Vagina (tissue), 2 donors: ENCODE measurements at regions not wholly inside any gene's neighbourhood (a gene's known extent, or its start where the extent isn't known, plus 50 kb on each side); places are given as distances from the start of the nearest gene placed in this dataset.
"Not testable (repeated sequence)": the region's sequence is repeated elsewhere in the genome, so short reads cannot be mapped to it uniquely, and the experiment has no call there.

Experiments used
- DNase-seq, 2 donors: peaks; one replicate each; pipeline ENCODE4 v3.0.0-alpha.2; 2017; ENCODE audit errors: extremely low spot score in 2 of 2
- H3K27ac ChIP-seq: fragments of 200-600 bp; sonication (generic); one replicate; pipeline ENCODE4 v1.5.1; 2019
- H3K27me3 ChIP-seq: fragments of 200-600 bp; sonication (generic); one replicate; pipeline ENCODE4 v1.5.1; 2019
- H3K36me3 ChIP-seq, 2 donors: fragments of 200-600 bp; sonication (generic); one replicate each; pipeline ENCODE4 v1.5.1; 2017 to 2019
- H3K4me1 ChIP-seq: fragments of 200-600 bp; sonication (generic); one replicate; pipeline ENCODE4 v1.5.1; 2019
- H3K4me3 ChIP-seq, 2 donors: fragments of 200-600 bp; sonication (generic); 1 replicate in 1 of 2; 2 replicates in 1 of 2; pipeline ENCODE4 v1.5.1; 2016 to 2019
- H3K9me3 ChIP-seq: fragments of 200-600 bp; sonication (generic); one replicate; pipeline ENCODE4 v1.5.1; 2019
- CTCF ChIP-seq, 3 experiments: fragments of 450-650 bp in 2 of 3; fragments of 200-600 bp in 1 of 3; sonication (generic) in 1 of 3; IDR thresholded peaks; one replicate each; pipeline ENCODE4 v1.5.1; 2017 to 2019; ENCODE audit warnings: antibody characterized with exemption in 3 of 3, mild to moderate bottlenecking in 2 of 3, moderate library complexity in 2 of 3
- POLR2A ChIP-seq, 2 donors: fragments of 450-650 bp; IDR thresholded peaks; one replicate each; pipeline ENCODE4 v1.6.1; 2017; ENCODE audit warnings: antibody characterized with exemption in 2 of 2, mild to moderate bottlenecking in 2 of 2, moderate library complexity in 2 of 2
- POLR2AphosphoS5 ChIP-seq, 2 donors: sonication (generic); formaldehyde crosslinking; IDR thresholded peaks; one replicate each; pipeline ENCODE4 v1.9.0; 2017; ENCODE audit warnings: antibody characterized with exemption in 2 of 2, mild to moderate bottlenecking in 2 of 2, low read depth in 1 of 2; ENCODE audit not compliant: insufficient read depth in 1 of 2
- intact Hi-C: fragments of 100-400 bp; cut with DNase I; formaldehyde crosslinking; loops from one replicate; pipeline ENCODE4 v1.15.1; 2023

DNA sequence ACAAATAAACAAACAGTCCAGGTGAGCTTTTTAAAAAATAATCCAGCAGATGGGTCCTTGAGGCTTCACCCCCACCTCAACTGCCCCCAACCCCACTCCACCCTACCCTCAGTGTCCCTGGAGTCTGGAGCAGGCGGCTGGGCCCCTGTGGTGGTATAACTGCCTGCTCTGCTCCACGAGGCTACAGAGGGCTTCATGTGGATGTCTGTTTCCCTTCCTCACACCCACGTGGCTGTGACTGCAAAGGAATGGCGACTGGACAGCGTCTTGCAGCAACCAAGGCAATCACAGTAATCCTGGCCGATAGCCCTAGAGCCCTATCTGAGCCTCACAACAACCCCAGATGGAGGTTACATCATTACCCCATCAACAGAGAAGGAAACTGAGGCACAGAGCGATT lies 76.5 kb downstream of the SLC2A10 start:
- Histone ChIP-seq H3K36me3 (no peaks in the 10 kb centered on the region), H3K4me1 (no peaks in the 10 kb centered on the region), H3K9me3 (no peaks in the 10 kb centered on the region), H3K4me3 (no peak overlapping the region), H3K27me3 (no peaks in the 10 kb centered on the region), H3K27ac (no peak overlapping the region)
- intact Hi-C loops = no loop called here
- TF ChIP-seq CTCF (IDR thresholded peaks at IDR 0.05) (no peak), POLR2AphosphoS5 (IDR thresholded peaks at IDR 0.05; ENCODE audit: insufficient read depth in 1 of 2, low read depth in 1 of 2) (no peak), POLR2A (IDR thresholded peaks at IDR 0.05) (no peak)
- no peak for DNase-seq

DNA sequence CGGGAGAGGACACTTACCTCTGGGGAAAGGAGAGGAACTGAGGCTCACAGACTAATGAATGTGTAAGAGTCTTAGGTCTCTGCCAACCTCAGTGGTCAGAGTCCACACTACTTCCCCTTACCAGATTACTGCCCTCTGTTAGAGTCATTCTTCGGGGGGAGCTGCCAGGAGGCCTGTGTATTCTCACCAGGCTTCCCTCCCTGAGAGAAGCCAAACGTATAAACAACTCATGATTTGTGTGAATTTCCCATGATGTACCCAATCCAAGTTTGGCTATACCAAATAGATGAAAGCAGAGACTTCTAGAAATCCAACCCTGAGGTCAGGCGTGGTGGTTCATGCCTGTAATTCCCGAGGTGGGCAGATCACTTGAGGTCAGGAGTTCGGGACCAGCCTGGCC lies 77.1 kb downstream of the SLC2A10 start:
- Histone ChIP-seq H3K9me3 (no peaks in the 10 kb centered on the region), H3K4me1 (no peaks in the 10 kb centered on the region), H3K27me3 (no peaks in the 10 kb centered on the region), H3K4me3 (no peak overlapping the region), H3K27ac (no peak overlapping the region), H3K36me3 (no peaks in the 10 kb centered on the region)
- no peak for TF ChIP-seq POLR2AphosphoS5 (IDR thresholded peaks at IDR 0.05; ENCODE audit: insufficient read depth in 1 of 2, low read depth in 1 of 2)
- no peak for TF ChIP-seq POLR2A (IDR thresholded peaks at IDR 0.05)
- TF ChIP-seq CTCF (IDR thresholded peaks at IDR 0.05) = no peak
- DNase-seq = no peak
- intact Hi-C loops = no loop called here

DNA sequence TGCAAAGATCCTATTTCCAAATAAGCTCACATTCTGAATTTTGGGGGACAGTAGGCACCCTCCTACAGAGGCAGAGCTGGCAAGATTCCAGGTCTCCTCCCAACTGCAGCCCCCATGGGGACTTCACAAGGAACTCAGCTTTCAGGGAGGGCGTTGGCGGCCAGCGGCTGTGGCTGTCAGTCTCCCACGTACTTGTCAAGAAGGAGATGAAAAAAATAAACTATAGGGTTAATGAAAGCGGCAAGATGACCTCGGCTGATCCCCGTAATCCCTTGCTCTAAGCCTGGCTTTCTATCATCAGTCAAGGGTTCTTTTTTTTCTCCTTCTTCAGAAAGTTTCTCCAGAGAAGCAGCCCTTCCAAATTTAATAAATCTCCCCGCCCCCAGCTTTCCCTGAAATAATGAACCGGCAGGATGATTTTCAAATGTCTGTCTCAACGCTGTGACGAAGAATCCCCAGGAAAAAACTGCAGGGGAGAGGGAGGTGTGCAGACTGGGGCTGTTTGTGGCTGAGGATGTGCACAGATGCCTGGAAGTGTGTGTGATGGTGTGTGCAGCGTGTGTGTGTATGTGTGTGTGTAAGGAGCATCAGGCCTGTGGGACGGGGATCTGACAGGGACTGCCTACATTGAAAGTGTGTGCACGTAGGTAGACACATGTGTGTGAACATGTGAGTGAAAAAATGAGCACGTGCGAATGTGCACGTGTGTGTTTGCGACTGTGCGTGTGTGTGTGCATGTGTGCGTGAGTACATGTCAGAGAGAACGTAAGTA lies 78.7 kb downstream of the SLC2A10 start:
- no peaks in the 10 kb centered on the region for H3K36me3 ChIP-seq
- no peaks in the 10 kb centered on the region for H3K4me1 ChIP-seq
- intact Hi-C loops = no loop called here
- H3K27me3 ChIP-seq = no peaks in the 10 kb centered on the region
- no peak overlapping the region for H3K27ac ChIP-seq
- no peaks in the 10 kb centered on the region for H3K9me3 ChIP-seq
- no peak for TF ChIP-seq CTCF (IDR thresholded peaks at IDR 0.05)
- no peak for TF ChIP-seq POLR2AphosphoS5 (IDR thresholded peaks at IDR 0.05; ENCODE audit: insufficient read depth in 1 of 2, low read depth in 1 of 2)
- no peak for TF ChIP-seq POLR2A (IDR thresholded peaks at IDR 0.05)
- DNase-seq = no peak
- no peak overlapping the region for H3K4me3 ChIP-seq

DNA sequence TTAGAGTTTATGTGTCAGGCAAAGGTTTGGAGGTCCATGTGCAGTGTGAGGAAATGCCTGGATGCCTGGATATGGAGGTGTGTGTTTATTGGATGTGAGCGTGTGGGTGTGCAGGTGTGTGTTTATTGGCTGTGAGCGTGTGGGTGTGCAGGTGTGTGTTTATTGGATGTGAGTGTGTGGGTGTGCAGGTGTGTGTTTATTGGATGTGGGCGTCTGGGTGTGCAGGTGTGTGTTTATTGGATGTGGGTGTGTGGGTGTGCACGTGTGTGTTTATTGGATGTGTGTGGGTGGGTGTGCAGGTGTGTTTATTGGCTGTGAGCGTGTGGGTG lies 79.3 kb downstream of the SLC2A10 start:
- H3K4me1 ChIP-seq, H3K36me3 ChIP-seq, H3K27ac ChIP-seq, DNase-seq, H3K27me3 ChIP-seq, H3K4me3 ChIP-seq, intact Hi-C loops, H3K9me3 ChIP-seq: not testable (repeated sequence)

DNA sequence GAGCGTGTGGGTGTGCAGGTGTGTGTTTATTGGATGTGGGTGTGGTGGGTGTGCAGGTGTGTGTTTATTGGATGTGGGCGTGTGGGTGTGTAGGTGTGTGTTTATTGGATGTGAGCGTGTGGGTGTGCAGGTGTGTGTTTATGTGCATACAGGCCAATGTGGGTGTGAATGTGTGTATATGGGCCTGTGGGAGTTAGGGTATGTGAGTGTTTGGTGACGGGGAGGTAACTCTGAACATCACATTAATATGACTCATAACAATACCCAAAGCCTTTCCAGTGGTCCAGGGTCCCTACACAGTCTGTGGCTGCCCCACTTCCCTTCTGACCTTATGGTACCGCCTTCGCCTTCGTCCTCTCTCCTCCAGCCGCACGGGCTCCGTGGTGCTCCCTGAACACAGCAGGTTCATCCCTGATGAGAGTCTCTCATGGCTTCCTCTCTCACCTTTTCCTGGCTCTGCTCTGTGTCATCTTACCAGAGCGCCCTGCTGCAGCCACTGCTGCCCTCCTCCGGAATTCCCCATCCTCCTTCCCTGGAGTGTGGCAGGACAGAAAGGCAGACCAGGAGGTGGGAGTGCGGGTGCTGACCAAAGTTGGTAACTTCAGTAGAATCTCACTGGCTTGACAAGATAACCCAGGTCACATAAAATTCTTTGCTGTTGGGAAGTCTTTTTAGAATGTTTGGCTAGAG lies 80.0 kb downstream of the SLC2A10 start:
- no peak for DNase-seq
- H3K4me3 ChIP-seq = no peak overlapping the region
- no peak overlapping the region for H3K27ac ChIP-seq
- H3K9me3 ChIP-seq = no peaks in the 10 kb centered on the region
- TF ChIP-seq POLR2A (IDR thresholded peaks at IDR 0.05) = no peak
- TF ChIP-seq CTCF (IDR thresholded peaks at IDR 0.05) = no peak
- TF ChIP-seq POLR2AphosphoS5 (IDR thresholded peaks at IDR 0.05; ENCODE audit: insufficient read depth in 1 of 2, low read depth in 1 of 2) = no peak
- no peaks in the 10 kb centered on the region for H3K36me3 ChIP-seq
- no peaks in the 10 kb centered on the region for H3K4me1 ChIP-seq
- intact Hi-C loops = no loop called here
- no peaks in the 10 kb centered on the region for H3K27me3 ChIP-seq
